ENCODE measurements at regions not wholly inside any gene's neighbourhood (a gene's known extent, or its start where the extent isn't known, plus 50 kb on each side); places are given as distances from the start of the nearest gene placed in this dataset.

- TF ChIP-seq ZBTB43 (CRISPR knock-in tag; IDR thresholded peaks at IDR 0.05): no peak
- TF ChIP-seq SOX15 (CRISPR knock-in tag; IDR thresholded peaks at IDR 0.05): no peak
- TF ChIP-seq CREM (CRISPR knock-in tag; IDR thresholded peaks at IDR 0.05): no peak
- TF ChIP-seq PRRX2 (CRISPR knock-in tag; IDR thresholded peaks at IDR 0.05): no peak
Observed at GRCh38 chr6:14553515-14553914, 435.9 kb downstream of the CD83 start (continued).

GRCh38 chr6:14555804-14556203 is 438.2 kb downstream of the CD83 start:
- Mint-ChIP-seq H3K36me3 (peaks cover 3% of the 10 kb centered on the region; the same call in 1 of the 2 replicates), H3K4me1 (peaks cover 22% of the 10 kb centered on the region), H3K9me3 (peaks cover 3% of the 10 kb centered on the region), H3K27ac (no peak overlapping the region), H3K4me3 (no peak overlapping the region), H3K27me3 (ENCODE audit: low read depth) (no peaks in the 10 kb centered on the region)
- DNase-seq (ENCODE audit: low spot score): no peak
- CTCF ChIA-PET: no interaction called here
- POLR2A ChIA-PET: no interaction called here
- TF ChIP-seq USF1 (CRISPR knock-in tag; IDR thresholded peaks at IDR 0.05) (no peak), SMAD4 (CRISPR knock-in tag; IDR thresholded peaks at IDR 0.05) (no peak), GRHL2 (CRISPR knock-in tag; IDR thresholded peaks at IDR 0.05; ENCODE audit: insufficient replicate concordance, severe bottlenecking) (no peak), AFF4 (CRISPR knock-in tag; IDR thresholded peaks at IDR 0.05; ENCODE audit: borderline replicate concordance) (no peak), NFATC4 (CRISPR knock-in tag; IDR thresholded peaks at IDR 0.05) (no peak), ZNF263 (CRISPR knock-in tag; IDR thresholded peaks at IDR 0.05; ENCODE audit: low read depth) (no peak), TEAD4 (CRISPR knock-in tag; IDR thresholded peaks at IDR 0.05) (no peak), NR1H2 (CRISPR knock-in tag; IDR thresholded peaks at IDR 0.05) (no peak), SOX15 (CRISPR knock-in tag; IDR thresholded peaks at IDR 0.05) (no peak), ATF2 (CRISPR knock-in tag; IDR thresholded peaks at IDR 0.05; ENCODE audit: borderline replicate concordance, low read depth) (no peak), CTCF (IDR thresholded peaks at IDR 0.05) (no peak), CDX4 (CRISPR knock-in tag; IDR thresholded peaks at IDR 0.05; ENCODE audit: borderline replicate concordance) (no peak), ELF4 (CRISPR knock-in tag; IDR thresholded peaks at IDR 0.05; ENCODE audit: low read depth) (no peak), ZNF416 (CRISPR knock-in tag; IDR thresholded peaks at IDR 0.05) (no peak), GABPB1 (CRISPR knock-in tag; IDR thresholded peaks at IDR 0.05) (no peak), ZBTB43 (CRISPR knock-in tag; IDR thresholded peaks at IDR 0.05) (no peak)
- ATAC-seq: no peak
